ENCODE measurements at regions not wholly inside any gene's neighbourhood (a gene's known extent, or its start where the extent isn't known, plus 50 kb on each side); places are given as distances from the start of the nearest gene placed in this dataset.

DNA sequence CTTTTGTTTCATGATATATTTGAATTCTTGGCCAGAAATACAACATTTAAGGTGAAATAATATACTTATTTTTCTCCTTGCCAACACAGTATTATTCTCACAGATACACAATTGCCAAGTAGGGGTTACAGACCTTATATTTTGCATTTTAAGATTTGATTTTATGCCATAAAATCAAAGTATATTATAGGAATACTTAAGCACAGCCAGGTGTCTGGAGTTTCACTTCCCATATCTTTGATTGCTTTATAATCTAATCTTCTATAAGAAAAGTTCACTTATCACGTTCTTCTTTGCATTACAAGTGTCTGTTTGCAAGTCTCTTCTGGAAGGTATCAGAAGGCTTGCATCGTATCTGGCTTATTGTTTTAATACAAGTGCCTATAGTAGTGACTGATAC lies 327.7 kb upstream of the MANEA start (continued):
- TF ChIP-seq, protein P1, sequence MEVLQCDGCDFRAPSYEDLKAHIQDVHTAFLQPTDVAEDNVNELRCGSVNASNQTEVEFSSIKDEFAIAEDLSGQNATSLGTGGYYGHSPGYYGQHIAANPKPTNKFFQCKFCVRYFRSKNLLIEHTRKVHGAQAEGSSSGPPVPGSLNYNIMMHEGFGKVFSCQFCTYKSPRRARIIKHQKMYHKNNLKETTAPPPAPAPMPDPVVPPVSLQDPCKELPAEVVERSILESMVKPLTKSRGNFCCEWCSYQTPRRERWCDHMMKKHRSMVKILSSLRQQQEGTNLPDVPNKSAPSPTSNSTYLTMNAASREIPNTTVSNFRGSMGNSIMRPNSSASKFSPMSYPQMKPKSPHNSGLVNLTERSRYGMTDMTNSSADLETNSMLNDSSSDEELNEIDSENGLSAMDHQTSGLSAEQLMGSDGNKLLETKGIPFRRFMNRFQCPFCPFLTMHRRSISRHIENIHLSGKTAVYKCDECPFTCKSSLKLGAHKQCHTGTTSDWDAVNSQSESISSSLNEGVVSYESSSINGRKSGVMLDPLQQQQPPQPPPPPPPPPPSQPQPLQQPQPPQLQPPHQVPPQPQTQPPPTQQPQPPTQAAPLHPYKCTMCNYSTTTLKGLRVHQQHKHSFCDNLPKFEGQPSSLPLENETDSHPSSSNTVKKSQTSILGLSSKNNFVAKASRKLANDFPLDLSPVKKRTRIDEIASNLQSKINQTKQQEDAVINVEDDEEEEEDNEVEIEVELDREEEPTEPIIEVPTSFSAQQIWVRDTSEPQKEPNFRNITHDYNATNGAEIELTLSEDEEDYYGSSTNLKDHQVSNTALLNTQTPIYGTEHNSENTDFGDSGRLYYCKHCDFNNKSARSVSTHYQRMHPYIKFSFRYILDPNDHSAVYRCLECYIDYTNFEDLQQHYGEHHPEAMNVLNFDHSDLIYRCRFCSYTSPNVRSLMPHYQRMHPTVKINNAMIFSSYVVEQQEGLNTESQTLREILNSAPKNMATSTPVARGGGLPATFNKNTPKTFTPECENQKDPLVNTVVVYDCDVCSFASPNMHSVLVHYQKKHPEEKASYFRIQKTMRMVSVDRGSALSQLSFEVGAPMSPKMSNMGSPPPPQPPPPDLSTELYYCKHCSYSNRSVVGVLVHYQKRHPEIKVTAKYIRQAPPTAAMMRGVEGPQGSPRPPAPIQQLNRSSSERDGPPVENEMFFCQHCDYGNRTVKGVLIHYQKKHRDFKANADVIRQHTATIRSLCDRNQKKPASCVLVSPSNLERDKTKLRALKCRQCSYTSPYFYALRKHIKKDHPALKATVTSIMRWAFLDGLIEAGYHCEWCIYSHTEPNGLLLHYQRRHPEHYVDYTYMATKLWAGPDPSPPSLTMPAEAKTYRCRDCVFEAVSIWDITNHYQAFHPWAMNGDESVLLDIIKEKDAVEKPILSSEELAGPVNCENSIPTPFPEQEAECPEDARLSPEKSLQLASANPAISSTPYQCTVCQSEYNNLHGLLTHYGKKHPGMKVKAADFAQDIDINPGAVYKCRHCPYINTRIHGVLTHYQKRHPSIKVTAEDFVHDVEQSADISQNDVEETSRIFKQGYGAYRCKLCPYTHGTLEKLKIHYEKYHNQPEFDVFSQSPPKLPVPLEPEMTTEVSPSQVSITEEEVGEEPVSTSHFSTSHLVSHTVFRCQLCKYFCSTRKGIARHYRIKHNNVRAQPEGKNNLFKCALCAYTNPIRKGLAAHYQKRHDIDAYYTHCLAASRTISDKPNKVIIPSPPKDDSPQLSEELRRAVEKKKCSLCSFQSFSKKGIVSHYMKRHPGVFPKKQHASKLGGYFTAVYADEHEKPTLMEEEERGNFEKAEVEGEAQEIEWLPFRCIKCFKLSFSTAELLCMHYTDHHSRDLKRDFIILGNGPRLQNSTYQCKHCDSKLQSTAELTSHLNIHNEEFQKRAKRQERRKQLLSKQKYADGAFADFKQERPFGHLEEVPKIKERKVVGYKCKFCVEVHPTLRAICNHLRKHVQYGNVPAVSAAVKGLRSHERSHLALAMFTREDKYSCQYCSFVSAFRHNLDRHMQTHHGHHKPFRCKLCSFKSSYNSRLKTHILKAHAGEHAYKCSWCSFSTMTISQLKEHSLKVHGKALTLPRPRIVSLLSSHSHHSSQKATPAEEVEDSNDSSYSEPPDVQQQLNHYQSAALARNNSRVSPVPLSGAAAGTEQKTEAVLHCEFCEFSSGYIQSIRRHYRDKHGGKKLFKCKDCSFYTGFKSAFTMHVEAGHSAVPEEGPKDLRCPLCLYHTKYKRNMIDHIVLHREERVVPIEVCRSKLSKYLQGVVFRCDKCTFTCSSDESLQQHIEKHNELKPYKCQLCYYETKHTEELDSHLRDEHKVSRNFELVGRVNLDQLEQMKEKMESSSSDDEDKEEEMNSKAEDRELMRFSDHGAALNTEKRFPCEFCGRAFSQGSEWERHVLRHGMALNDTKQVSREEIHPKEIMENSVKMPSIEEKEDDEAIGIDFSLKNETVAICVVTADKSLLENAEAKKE (CRISPR knock-in tag; IDR thresholded peaks at IDR 0.05), result no peak

DNA sequence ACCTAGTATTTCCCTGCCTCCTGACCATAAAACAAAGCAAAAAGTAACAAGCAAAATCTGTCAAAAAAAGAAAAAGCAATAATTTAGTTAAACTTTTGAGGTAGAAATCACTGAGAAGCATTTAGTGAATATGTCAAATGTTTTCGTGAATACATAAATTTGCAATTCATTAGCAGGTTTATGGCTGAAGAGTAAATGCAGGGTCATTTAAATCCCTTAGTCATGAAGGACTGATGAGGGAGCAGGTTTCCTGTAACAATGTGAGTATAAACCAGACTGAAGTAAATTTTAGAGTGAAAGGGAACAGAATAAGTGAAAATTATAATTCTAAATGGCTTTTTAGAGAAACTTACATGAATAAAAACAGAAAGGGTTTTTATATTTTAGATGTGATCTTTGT lies 313.5 kb upstream of the MANEA start:
- H2AFZ ChIP-seq, result no peak overlapping the region
- H3F3A ChIP-seq (replicated peaks; ENCODE audit: low read depth), result no peaks in the 10 kb centered on the region
- Mint-ChIP-seq H3K36me3 (ENCODE audit: low read depth) (peaks cover 6% of the 10 kb centered on the region; the same call in 2 of the 3 replicates), H3K27ac (no peak overlapping the region), H3K9me3 (peaks cover 12% of the 10 kb centered on the region), H3K4me3 (no peak overlapping the region), H3K4me1 (no peaks in the 10 kb centered on the region), H3K27me3 (ENCODE audit: insufficient read depth, low read depth, poor library complexity) (no peaks in the 10 kb centered on the region)
- H3K27me3 ChIP-seq (ENCODE audit: insufficient read depth), result no peaks in the 10 kb centered on the region
- no peaks in the 10 kb centered on the region for H3K36me3 ChIP-seq (ENCODE audit: insufficient read depth)
- no peak overlapping the region for H3K4me2 ChIP-seq
- H3K4me1 ChIP-seq (ENCODE audit: insufficient read depth), result no peaks in the 10 kb centered on the region
- DNase-seq (ENCODE audit: low spot score) (no peak), ATAC-seq (no peak)
- no peak overlapping the region for H3K27ac ChIP-seq (ENCODE audit: low read depth)
- no peaks in the 10 kb centered on the region for H3K79me2 ChIP-seq (replicated peaks; ENCODE audit: insufficient read depth)
- H3K9me2 ChIP-seq (ENCODE audit: insufficient read depth), result no peaks in the 10 kb centered on the region
- no peak overlapping the region for H3K4me3 ChIP-seq
- H4K20me1 ChIP-seq (replicated peaks; ENCODE audit: insufficient read depth), result no peaks in the 10 kb centered on the region
- TF ChIP-seq EZH2 (IDR thresholded peaks at IDR 0.05; ENCODE audit: low read depth, unreplicated experiment) (no peak), CREB1 (CRISPR knock-in tag; IDR thresholded peaks at IDR 0.05; ENCODE audit: low read depth) (no peak), NANOG (IDR thresholded peaks at IDR 0.05; ENCODE audit: borderline replicate concordance) (no peak), STAT1 (IDR thresholded peaks at IDR 0.05; ENCODE audit: unreplicated experiment) (no peak), ZNF331 (CRISPR knock-in tag; IDR thresholded peaks at IDR 0.05; ENCODE audit: low read depth) (no peak)
- TF ChIP-seq, protein P1 (CRISPR knock-in tag; IDR thresholded peaks at IDR 0.05), result no peak
- TF ChIP-seq, protein P2, sequence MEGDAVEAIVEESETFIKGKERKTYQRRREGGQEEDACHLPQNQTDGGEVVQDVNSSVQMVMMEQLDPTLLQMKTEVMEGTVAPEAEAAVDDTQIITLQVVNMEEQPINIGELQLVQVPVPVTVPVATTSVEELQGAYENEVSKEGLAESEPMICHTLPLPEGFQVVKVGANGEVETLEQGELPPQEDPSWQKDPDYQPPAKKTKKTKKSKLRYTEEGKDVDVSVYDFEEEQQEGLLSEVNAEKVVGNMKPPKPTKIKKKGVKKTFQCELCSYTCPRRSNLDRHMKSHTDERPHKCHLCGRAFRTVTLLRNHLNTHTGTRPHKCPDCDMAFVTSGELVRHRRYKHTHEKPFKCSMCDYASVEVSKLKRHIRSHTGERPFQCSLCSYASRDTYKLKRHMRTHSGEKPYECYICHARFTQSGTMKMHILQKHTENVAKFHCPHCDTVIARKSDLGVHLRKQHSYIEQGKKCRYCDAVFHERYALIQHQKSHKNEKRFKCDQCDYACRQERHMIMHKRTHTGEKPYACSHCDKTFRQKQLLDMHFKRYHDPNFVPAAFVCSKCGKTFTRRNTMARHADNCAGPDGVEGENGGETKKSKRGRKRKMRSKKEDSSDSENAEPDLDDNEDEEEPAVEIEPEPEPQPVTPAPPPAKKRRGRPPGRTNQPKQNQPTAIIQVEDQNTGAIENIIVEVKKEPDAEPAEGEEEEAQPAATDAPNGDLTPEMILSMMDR (conservative IDR thresholded peaks at IDR 0.05; ENCODE audit: low read depth in 2 of 2), result no peak

All from GM23338 (cell line).